ENCODE measurements at regions not wholly inside any gene's neighbourhood (a gene's known extent, or its start where the extent isn't known, plus 50 kb on each side); places are given as distances from the start of the nearest gene placed in this dataset.

DNA sequence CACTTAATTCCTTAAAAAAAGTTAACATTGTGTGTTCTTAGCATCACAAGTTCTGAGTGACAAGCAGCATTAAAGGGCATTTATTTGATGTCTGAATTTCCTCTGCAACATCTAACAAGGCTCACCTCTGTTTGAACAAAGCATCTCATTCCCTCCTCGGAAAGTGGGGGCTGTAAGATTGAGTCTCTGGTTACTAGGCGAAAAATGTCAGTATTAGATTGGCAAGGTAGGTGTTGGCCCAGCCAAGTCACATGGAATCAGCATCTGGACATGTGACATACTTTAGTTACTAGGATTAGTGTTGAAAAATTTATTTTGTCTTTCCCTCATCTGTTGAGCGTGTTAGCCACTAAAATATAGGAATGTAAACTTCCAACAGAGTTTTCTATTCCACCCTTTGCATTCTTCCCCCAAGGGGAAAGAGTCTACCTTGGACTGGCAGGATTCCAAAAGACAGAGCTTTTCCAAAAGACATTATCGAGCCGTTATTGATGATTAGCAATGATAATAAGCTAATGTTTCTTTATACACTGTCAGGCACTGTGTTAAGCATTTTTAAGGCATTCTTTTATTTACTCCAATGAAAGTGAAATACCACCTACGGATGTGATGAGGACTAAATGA lies 194.9 kb upstream of the BTG1 start:
- Mint-ChIP-seq H3K27ac (ENCODE audit: unreplicated experiment) (no peak overlapping the region), H3K4me1 (ENCODE audit: low read depth, unreplicated experiment) (peaks cover 6% of the 10 kb centered on the region), H3K9me3 (ENCODE audit: unreplicated experiment) (no peaks in the 10 kb centered on the region), H3K27me3 (ENCODE audit: insufficient read depth, unreplicated experiment) (no peaks in the 10 kb centered on the region), H3K4me3 (ENCODE audit: unreplicated experiment) (no peak overlapping the region), H3K36me3 (ENCODE audit: insufficient read depth, unreplicated experiment) (no peaks in the 10 kb centered on the region)
- no peak for TF ChIP-seq CTCF (IDR thresholded peaks at IDR 0.05; ENCODE audit: insufficient read depth in 1 of 2, low read depth in 1 of 2, low read length in 1 of 2, severe bottlenecking in 1 of 2, unreplicated experiment in 1 of 2)
- H3K4me1 ChIP-seq, result no peaks in the 10 kb centered on the region
- H3K36me3 ChIP-seq (ENCODE audit: control insufficient read depth, insufficient read depth, low read length), result no peaks in the 10 kb centered on the region
- CTCF ChIA-PET, result no interaction called here
- no TSS peak for BruUV-seq (replicated peaks)
- intact Hi-C loops (cut with micrococcal nuclease; ENCODE audit: unreplicated experiment), result no loop called here
- no peaks in the 10 kb centered on the region for H3K9me3 ChIP-seq
- H3K27me3 ChIP-seq (replicated peaks; ENCODE audit: control insufficient read depth, insufficient read depth, low read length), result no peaks in the 10 kb centered on the region
- H3K4me3 ChIP-seq (ENCODE audit: low read depth, low read length), result no peak overlapping the region
- no peak for DNase-seq
- POLR2A ChIA-PET, result no interaction called here

GRCh38 chr12:92340003-92340402 lies 194.4 kb upstream of the BTG1 start:
- DNase-seq, result no peak
- Mint-ChIP-seq H3K9me3 (ENCODE audit: unreplicated experiment) (no peaks in the 10 kb centered on the region), H3K36me3 (ENCODE audit: insufficient read depth, unreplicated experiment) (no peaks in the 10 kb centered on the region), H3K27me3 (ENCODE audit: insufficient read depth, unreplicated experiment) (no peaks in the 10 kb centered on the region), H3K27ac (ENCODE audit: unreplicated experiment) (no peak overlapping the region), H3K4me1 (ENCODE audit: low read depth, unreplicated experiment) (peaks cover 6% of the 10 kb centered on the region), H3K4me3 (ENCODE audit: unreplicated experiment) (no peak overlapping the region)
- no peaks in the 10 kb centered on the region for H3K36me3 ChIP-seq (ENCODE audit: control insufficient read depth, insufficient read depth, low read length)
- BruUV-seq (replicated peaks), result no TSS peak
- intact Hi-C loops (cut with micrococcal nuclease; ENCODE audit: unreplicated experiment), result no loop called here
- no peaks in the 10 kb centered on the region for H3K9me3 ChIP-seq
- TF ChIP-seq CTCF (IDR thresholded peaks at IDR 0.05; ENCODE audit: insufficient read depth in 1 of 2, low read depth in 1 of 2, low read length in 1 of 2, severe bottlenecking in 1 of 2, unreplicated experiment in 1 of 2), result no peak
- H3K4me1 ChIP-seq, result no peaks in the 10 kb centered on the region
- CTCF ChIA-PET, result no interaction called here
- no peak overlapping the region for H3K4me3 ChIP-seq (ENCODE audit: low read depth, low read length)
- POLR2A ChIA-PET, result no interaction called here
- no peaks in the 10 kb centered on the region for H3K27me3 ChIP-seq (replicated peaks; ENCODE audit: control insufficient read depth, insufficient read depth, low read length)

DNA sequence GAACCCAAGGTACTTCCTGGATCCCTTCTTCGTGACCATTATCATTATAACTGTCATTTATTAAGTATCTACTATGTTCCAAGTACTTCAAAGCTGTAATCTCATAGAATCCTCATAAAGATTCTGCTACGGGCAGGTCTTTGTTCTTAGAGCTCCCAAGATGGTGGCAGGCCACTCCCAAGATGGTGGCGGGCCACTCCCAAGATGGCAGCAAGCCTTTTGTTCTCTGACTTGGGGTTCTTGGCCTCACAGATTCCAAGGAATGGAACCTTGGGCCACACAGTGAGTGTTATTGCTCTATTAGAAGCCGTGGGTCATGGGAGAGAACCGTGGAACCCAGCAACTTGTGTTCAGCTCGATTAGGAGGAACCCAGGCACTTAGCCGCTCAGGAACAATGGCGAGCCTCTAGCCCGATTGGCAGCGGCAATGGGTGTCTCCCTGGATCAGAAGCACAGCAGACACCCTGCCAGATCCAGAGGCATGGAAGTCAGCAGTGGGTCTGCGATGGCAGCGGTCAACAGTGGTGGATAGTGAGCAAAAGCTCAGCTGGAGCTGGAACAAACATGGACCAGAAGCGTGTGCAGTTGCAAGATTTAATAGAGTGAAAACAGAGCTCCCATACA lies 193.7 kb upstream of the BTG1 start:
- no TSS peak for BruUV-seq (replicated peaks)
- Mint-ChIP-seq H3K4me3 (ENCODE audit: unreplicated experiment) (no peak overlapping the region), H3K27ac (ENCODE audit: unreplicated experiment) (no peak overlapping the region), H3K4me1 (ENCODE audit: low read depth, unreplicated experiment) (peaks cover 6% of the 10 kb centered on the region), H3K27me3 (ENCODE audit: insufficient read depth, unreplicated experiment) (no peaks in the 10 kb centered on the region), H3K9me3 (ENCODE audit: unreplicated experiment) (no peaks in the 10 kb centered on the region), H3K36me3 (ENCODE audit: insufficient read depth, unreplicated experiment) (no peaks in the 10 kb centered on the region)
- no peak for DNase-seq
- H3K9me3 ChIP-seq, result no peaks in the 10 kb centered on the region
- H3K36me3 ChIP-seq (ENCODE audit: control insufficient read depth, insufficient read depth, low read length), result no peaks in the 10 kb centered on the region
- ChIA-PET CTCF (no interaction called here), POLR2A (no interaction called here)
- no peak overlapping the region for H3K4me3 ChIP-seq (ENCODE audit: low read depth, low read length)
- intact Hi-C loops (cut with micrococcal nuclease; ENCODE audit: unreplicated experiment), result loop anchor here (10.0 kb wide), 1 partner anchor 235 kb away; no protein-coding TSS in a partner anchor
- no peak for TF ChIP-seq CTCF (IDR thresholded peaks at IDR 0.05; ENCODE audit: insufficient read depth in 1 of 2, low read depth in 1 of 2, low read length in 1 of 2, severe bottlenecking in 1 of 2, unreplicated experiment in 1 of 2)
- H3K4me1 ChIP-seq, result no peaks in the 10 kb centered on the region
- H3K27me3 ChIP-seq (replicated peaks; ENCODE audit: control insufficient read depth, insufficient read depth, low read length), result no peaks in the 10 kb centered on the region

Data from Caco-2 (cell line).